PC-3 (cell line): ENCODE measurements at regions not wholly inside any gene's neighbourhood (a gene's known extent, or its start where the extent isn't known, plus 50 kb on each side); places are given as distances from the start of the nearest gene placed in this dataset.
"Not testable (repeated sequence)": the region's sequence is repeated elsewhere in the genome, so short reads cannot be mapped to it uniquely, and the experiment has no call there.

Experiments
- ATAC-seq: fragments of 200-7000 bp; cut with Tn5 transposase; 2 replicates; pipeline ENCODE4 v1.9.1; 2020; ENCODE audit warnings: mild to moderate bottlenecking, moderate library complexity
- BruUV-seq: library from RNA; stranded (reverse); fragments of 400-500 nt; replicated peaks from 2 replicates; lab custom pipeline; 2021; lab: Mats Ljungman, UMichigan
- CTCF ChIA-PET: fragments of 300-600 bp; sonication (Branson Sonifier 250); formaldehyde crosslinking; loops from one replicate; lab custom pipeline; 2022; ENCODE audit warnings: antibody characterized with exemption; lab: Charles Lee
- POLR2A ChIA-PET: fragments of 300-600 bp; sonication (Branson Sonifier 250); formaldehyde crosslinking; loops from one replicate; lab custom pipeline; 2022; ENCODE audit warnings: antibody characterized with exemption; ENCODE audit not compliant: unreplicated experiment; lab: Charles Lee
- DNase-seq: peaks from one replicate; pipeline ENCODE4 v3.0.0-alpha.2; 2015
- H2AFZ ChIP-seq: fragments of 300-600 bp; sonication (generic); 2 replicates; pipeline ENCODE4 v1.6.0; 2016; ENCODE audit warnings: antibody characterized with exemption, low read length
- H3F3A ChIP-seq: fragments of 300-600 bp; sonication (generic); one replicate; pipeline ENCODE4 v1.6.0; 2017; ENCODE audit warnings: antibody characterized with exemption, low read length, control low read depth, mild to moderate bottlenecking; ENCODE audit not compliant: unreplicated experiment
- H3K27ac ChIP-seq: fragments of 300-600 bp; sonication (generic); 2 replicates; pipeline ENCODE4 v1.5.1; 2016; ENCODE audit warnings: mild to moderate bottlenecking, low read length
- H3K27me3 ChIP-seq: fragments of 300-600 bp; sonication (generic); 2 replicates; pipeline ENCODE4 v1.6.1; 2016; ENCODE audit warnings: low read length, mixed read lengths
- H3K36me3 ChIP-seq: fragments of 300-600 bp; sonication (generic); 2 replicates; pipeline ENCODE4 v1.6.1; 2016; ENCODE audit warnings: low read depth, mixed run types, low read length, mixed read lengths
- H3K4me1 ChIP-seq: fragments of 300-600 bp; sonication (generic); 2 replicates; pipeline ENCODE4 v1.5.1; 2016; ENCODE audit warnings: low read length; ENCODE audit not compliant: insufficient read depth
- H3K4me2 ChIP-seq: fragments of 300-600 bp; sonication (generic); 2 replicates; pipeline ENCODE4 v1.6.0; 2016; ENCODE audit warnings: low read length
- H3K4me3 ChIP-seq: fragments of 300-600 bp; sonication (generic); 2 replicates; pipeline ENCODE4 v1.5.1; 2016; ENCODE audit warnings: mild to moderate bottlenecking, low read length, mixed read lengths
- H3K79me2 ChIP-seq: fragments of 300-600 bp; sonication (generic); 2 replicates; pipeline ENCODE4 v1.6.1; 2017; ENCODE audit warnings: low read length, mixed read lengths
- H3K9ac ChIP-seq: fragments of 300-600 bp; sonication (generic); 2 replicates; pipeline ENCODE4 v1.6.0; 2016; ENCODE audit warnings: mild to moderate bottlenecking, low read length
- H3K9me2 ChIP-seq: fragments of 300-600 bp; sonication (generic); replicated peaks from 2 replicates; pipeline ENCODE4 v1.6.1; 2016; ENCODE audit warnings: mixed run types, low read length, mixed read lengths
- H3K9me3 ChIP-seq: fragments of 300-600 bp; sonication (generic); 2 replicates; pipeline ENCODE4 v1.6.1; 2016; ENCODE audit warnings: low read length, mixed read lengths
- H4K20me1 ChIP-seq: fragments of 300-600 bp; sonication (generic); 2 replicates; pipeline ENCODE4 v1.6.1; 2016; ENCODE audit warnings: low read length, mixed read lengths
- CTCF ChIP-seq: fragments of 300-600 bp; sonication (generic); conservative IDR thresholded peaks from 2 replicates; pipeline ENCODE4 v1.5.1; 2017; ENCODE audit warnings: antibody characterized with exemption, low read depth, mild to moderate bottlenecking, low read length
- EZH2 ChIP-seq: fragments of 300-600 bp; sonication (generic); IDR thresholded peaks from one replicate; pipeline ENCODE4 v1.6.1; 2017; ENCODE audit warnings: antibody characterized with exemption, mild to moderate bottlenecking, low read length; ENCODE audit not compliant: unreplicated experiment
- EZH2phosphoT487 ChIP-seq: fragments of 300-600 bp; sonication (generic); IDR thresholded peaks from 2 replicates; pipeline ENCODE4 v1.6.1; 2018; ENCODE audit warnings: mild to moderate bottlenecking, antibody characterized with exemption, low read length, borderline replicate concordance
- intact Hi-C: fragments of 100-400 bp; cut with micrococcal nuclease; formaldehyde crosslinking; loops from 2 replicates; pipeline ENCODE4 v1.9.0; 2023

DNA sequence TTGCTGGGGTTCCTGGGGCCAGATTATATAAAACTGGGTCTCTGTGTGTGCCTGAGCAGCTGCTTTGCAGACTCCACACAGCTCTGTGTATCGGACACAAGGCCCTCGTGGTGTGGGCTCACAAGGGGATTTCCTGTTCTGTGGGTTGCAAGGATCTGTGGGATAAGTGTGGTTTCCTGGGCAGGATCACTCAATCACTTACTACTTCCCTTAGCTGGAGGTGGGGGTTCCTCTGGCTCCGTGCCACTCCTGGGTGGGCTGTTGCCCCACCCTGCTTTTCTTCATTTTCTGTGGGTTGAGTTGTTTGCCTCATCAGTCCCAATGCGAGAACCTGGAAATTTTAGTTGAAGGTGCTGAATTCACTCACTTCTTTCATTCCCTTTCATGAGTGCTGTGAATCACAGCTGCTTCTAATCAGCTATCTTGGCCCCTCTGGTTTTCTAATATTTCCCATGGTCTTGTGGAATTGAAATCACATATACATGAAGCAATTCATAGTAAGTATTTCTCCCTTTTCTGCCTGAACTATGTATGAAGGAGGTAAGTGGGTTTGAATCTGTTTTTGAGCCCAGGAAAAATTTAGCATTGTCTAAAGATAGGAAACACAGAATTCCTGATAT, 196.3 kb downstream of the DCDC2C start:
- Histone ChIP-seq H3K4me3 (no peak overlapping the region), H3K36me3 (no peaks in the 10 kb centered on the region), H3K4me2 (no peak overlapping the region), H3F3A (no peaks in the 10 kb centered on the region), H3K9me2 (no peaks in the 10 kb centered on the region), H2AFZ (no peak overlapping the region), H3K79me2 (no peaks in the 10 kb centered on the region), H3K27me3 (no peaks in the 10 kb centered on the region), H3K27ac (no peak overlapping the region), H3K9ac (no peak overlapping the region), H3K9me3 (no peaks in the 10 kb centered on the region), H4K20me1 (no peaks in the 10 kb centered on the region), H3K4me1 (no peaks in the 10 kb centered on the region)
- BruUV-seq, result no TSS peak
- DNase-seq, result no peak
- intact Hi-C loops, result no loop called here
- TF ChIP-seq CTCF (no peak), EZH2phosphoT487 (no peak), EZH2 (no peak)
- ChIA-PET POLR2A (no interaction called here), CTCF (no interaction called here)
- no peak for ATAC-seq

GRCh38 chr2:3902131-3902530, 198.8 kb downstream of the DCDC2C start:
- no peaks in the 10 kb centered on the region for H3K4me1 ChIP-seq
- no peaks in the 10 kb centered on the region for H3K27me3 ChIP-seq
- intact Hi-C loops, result no loop called here
- H3K4me3 ChIP-seq, result no peak overlapping the region
- no TSS peak for BruUV-seq
- H3K36me3 ChIP-seq, result no peaks in the 10 kb centered on the region
- DNase-seq (no peak), ATAC-seq (no peak)
- no peaks in the 10 kb centered on the region for H4K20me1 ChIP-seq
- no peaks in the 10 kb centered on the region for H3K9me2 ChIP-seq
- no peak overlapping the region for H2AFZ ChIP-seq
- H3F3A ChIP-seq, result no peaks in the 10 kb centered on the region
- no peak for TF ChIP-seq EZH2phosphoT487
- ChIA-PET CTCF (no interaction called here), POLR2A (no interaction called here)
- no peak overlapping the region for H3K9ac ChIP-seq
- H3K79me2 ChIP-seq, result no peaks in the 10 kb centered on the region
- no peak overlapping the region for H3K4me2 ChIP-seq
- no peaks in the 10 kb centered on the region for H3K9me3 ChIP-seq
- no peak overlapping the region for H3K27ac ChIP-seq

DNA sequence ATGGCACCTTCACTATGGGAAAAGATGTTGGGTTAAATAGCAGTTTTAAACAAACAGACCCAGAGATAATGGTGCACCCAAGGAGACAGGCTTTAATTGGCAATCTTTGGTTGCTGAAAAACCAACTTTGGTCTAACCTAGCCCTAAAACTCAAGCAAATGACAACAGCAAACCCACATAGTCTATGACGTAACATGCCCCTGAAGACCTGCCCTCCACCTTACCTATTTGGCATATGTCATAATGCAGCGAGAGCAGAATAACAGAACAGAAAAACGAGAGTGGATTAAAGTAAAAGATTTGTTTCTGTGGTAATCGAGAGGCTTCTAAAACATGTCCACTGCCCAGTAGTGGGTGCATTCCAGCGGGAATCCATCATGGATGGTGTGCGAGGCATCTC, 200.7 kb downstream of the DCDC2C start:
- no peaks in the 10 kb centered on the region for H3K27me3 ChIP-seq
- H3F3A ChIP-seq, result no peaks in the 10 kb centered on the region
- ATAC-seq (no peak), DNase-seq (no peak)
- no TSS peak for BruUV-seq
- H2AFZ ChIP-seq, result no peak overlapping the region
- ChIA-PET POLR2A (no interaction called here), CTCF (no interaction called here)
- no peak overlapping the region for H3K9ac ChIP-seq
- no peaks in the 10 kb centered on the region for H3K36me3 ChIP-seq
- H3K79me2 ChIP-seq, result no peaks in the 10 kb centered on the region
- H4K20me1 ChIP-seq, result no peaks in the 10 kb centered on the region
- TF ChIP-seq EZH2phosphoT487 (no peak), CTCF (no peak), EZH2 (no peak)
- no peak overlapping the region for H3K4me3 ChIP-seq
- no peaks in the 10 kb centered on the region for H3K4me1 ChIP-seq
- intact Hi-C loops, result no loop called here
- H3K9me2 ChIP-seq, result no peaks in the 10 kb centered on the region
- H3K27ac ChIP-seq, result no peak overlapping the region
- H3K4me2 ChIP-seq, result no peak overlapping the region
- H3K9me3 ChIP-seq, result peaks cover 6% of the 10 kb centered on the region; the same call in 1 of the 2 replicates

DNA sequence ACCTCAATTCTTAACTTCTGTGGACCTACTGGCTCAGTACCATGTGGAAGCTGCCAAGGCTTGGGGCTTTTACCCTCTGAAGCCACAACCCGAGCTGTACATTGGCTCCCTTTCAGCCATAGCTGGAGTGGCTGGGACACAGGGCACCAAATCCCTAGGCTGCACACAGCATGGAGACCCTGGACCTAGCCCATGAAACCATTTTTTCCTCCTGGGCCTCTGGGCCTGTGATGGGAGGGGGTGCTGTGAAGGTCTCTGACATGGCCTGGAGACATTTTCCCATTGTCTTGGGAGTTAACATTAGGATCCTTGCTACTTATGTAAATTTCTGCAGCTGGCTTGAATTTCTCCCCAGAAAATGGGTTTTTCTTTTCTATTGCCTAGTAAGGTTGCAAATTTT, 205.1 kb downstream of the DCDC2C start:
- H3K4me2 ChIP-seq, H3K4me1 ChIP-seq, DNase-seq, POLR2A ChIA-PET, H3K36me3 ChIP-seq, H3K79me2 ChIP-seq, ATAC-seq, H3K9me3 ChIP-seq, CTCF ChIA-PET, H3K9ac ChIP-seq, H3K27ac ChIP-seq, H3K4me3 ChIP-seq, H3K9me2 ChIP-seq, H3F3A ChIP-seq, intact Hi-C loops, BruUV-seq, H2AFZ ChIP-seq, H4K20me1 ChIP-seq: not testable (repeated sequence)
- H3K27me3 ChIP-seq, result peaks cover 14% of the 10 kb centered on the region; the same call in 1 of the 2 replicates
